Neural progenitor cell (in vitro differentiated cells): ENCODE measurements at regions not wholly inside any gene's neighbourhood (a gene's known extent, or its start where the extent isn't known, plus 50 kb on each side); places are given as distances from the start of the nearest gene placed in this dataset.
A peak's percentile ranks its signal among the peaks of the same experiment; 100 is the strongest.

Experiments
- DNase-seq: peaks from one replicate; pipeline ENCODE4 v3.0.0-alpha.2; 2016; ENCODE audit warnings: low spot score
- H2AFZ ChIP-seq: fragments of 200-600 bp; sonication (generic); replicated peaks from 2 replicates; pipeline ENCODE4 v1.6.1; 2016; ENCODE audit warnings: antibody characterized with exemption
- H3F3A ChIP-seq: fragments of 200-600 bp; sonication (generic); 2 replicates; pipeline ENCODE4 v1.6.1; 2016; ENCODE audit warnings: antibody characterized with exemption, low read depth
- H3K27ac ChIP-seq: fragments of 200-600 bp; sonication (generic); 2 replicates; pipeline ENCODE4 v1.5.1; 2016; ENCODE audit warnings: mild to moderate bottlenecking
- H3K27me3 ChIP-seq: fragments of 200-600 bp; sonication (generic); 2 replicates; pipeline ENCODE4 v1.6.1; 2016; ENCODE audit warnings: mild to moderate bottlenecking, moderate library complexity
- H3K36me3 ChIP-seq: fragments of 200-600 bp; sonication (generic); 2 replicates; pipeline ENCODE4 v1.5.1; 2016
- H3K4me1 ChIP-seq: fragments of 200-600 bp; sonication (generic); 2 replicates; pipeline ENCODE4 v1.6.1; 2016; ENCODE audit warnings: mixed run types
- H3K4me2 ChIP-seq: fragments of 200-600 bp; sonication (generic); 2 replicates; pipeline ENCODE4 v1.6.1; 2016
- H3K4me3 ChIP-seq: fragments of 200-600 bp; sonication (generic); 2 replicates; pipeline ENCODE4 v1.5.1; 2016
- H3K79me2 ChIP-seq: fragments of 200-600 bp; sonication (generic); 2 replicates; pipeline ENCODE4 v1.6.1; 2016; ENCODE audit warnings: low read depth
- H3K9ac ChIP-seq: fragments of 200-600 bp; sonication (generic); 2 replicates; pipeline ENCODE4 v1.6.1; 2016
- H3K9me3 ChIP-seq: fragments of 200-600 bp; sonication (generic); 2 replicates; pipeline ENCODE4 v1.5.1; 2016; ENCODE audit warnings: low read depth
- H4K20me1 ChIP-seq: fragments of 200-600 bp; sonication (generic); 2 replicates; pipeline ENCODE4 v1.6.1; 2016; ENCODE audit warnings: low read depth
- H3K27ac Mint-ChIP-seq: 3 replicates; pipeline ENCODE4 v1.8.0; 2021; ENCODE audit warnings: mixed read lengths
- H3K27me3 Mint-ChIP-seq: 2 replicates; pipeline ENCODE4 v1.8.0; 2022; ENCODE audit warnings: low read depth, mild to moderate bottlenecking, inconsistent platforms, moderate library complexity, mixed read lengths; ENCODE audit not compliant: insufficient read depth
- H3K36me3 Mint-ChIP-seq: 3 replicates; pipeline ENCODE4 v1.8.0; 2021; ENCODE audit warnings: mixed read lengths
- H3K4me1 Mint-ChIP-seq: 3 replicates; pipeline ENCODE4 v1.8.0; 2021; ENCODE audit warnings: mixed read lengths
- H3K4me3 Mint-ChIP-seq: 3 replicates; pipeline ENCODE4 v1.8.0; 2021; ENCODE audit warnings: mild to moderate bottlenecking, moderate library complexity, mixed read lengths
- H3K9me3 Mint-ChIP-seq: 3 replicates; pipeline ENCODE4 v1.8.0; 2020; ENCODE audit warnings: mixed read lengths
- EZH2 ChIP-seq: fragments of 200-600 bp; sonication (generic); IDR thresholded peaks from 2 replicates; pipeline ENCODE4 v1.6.1; 2017; ENCODE audit warnings: antibody characterized with exemption, mild to moderate bottlenecking, moderate library complexity
- EZH2phosphoT487 ChIP-seq: fragments of 200-600 bp; sonication (generic); IDR thresholded peaks from 2 replicates; pipeline ENCODE4 v1.6.1; 2017; ENCODE audit warnings: antibody characterized with exemption
- TF ChIP-seq, protein P1 (sequence below): fragments of 200-600 bp; sonication (generic); IDR thresholded peaks from 2 replicates; pipeline ENCODE4 v1.5.1; 2017; ENCODE audit warnings: antibody characterized with exemption, mild to moderate bottlenecking

DNA sequence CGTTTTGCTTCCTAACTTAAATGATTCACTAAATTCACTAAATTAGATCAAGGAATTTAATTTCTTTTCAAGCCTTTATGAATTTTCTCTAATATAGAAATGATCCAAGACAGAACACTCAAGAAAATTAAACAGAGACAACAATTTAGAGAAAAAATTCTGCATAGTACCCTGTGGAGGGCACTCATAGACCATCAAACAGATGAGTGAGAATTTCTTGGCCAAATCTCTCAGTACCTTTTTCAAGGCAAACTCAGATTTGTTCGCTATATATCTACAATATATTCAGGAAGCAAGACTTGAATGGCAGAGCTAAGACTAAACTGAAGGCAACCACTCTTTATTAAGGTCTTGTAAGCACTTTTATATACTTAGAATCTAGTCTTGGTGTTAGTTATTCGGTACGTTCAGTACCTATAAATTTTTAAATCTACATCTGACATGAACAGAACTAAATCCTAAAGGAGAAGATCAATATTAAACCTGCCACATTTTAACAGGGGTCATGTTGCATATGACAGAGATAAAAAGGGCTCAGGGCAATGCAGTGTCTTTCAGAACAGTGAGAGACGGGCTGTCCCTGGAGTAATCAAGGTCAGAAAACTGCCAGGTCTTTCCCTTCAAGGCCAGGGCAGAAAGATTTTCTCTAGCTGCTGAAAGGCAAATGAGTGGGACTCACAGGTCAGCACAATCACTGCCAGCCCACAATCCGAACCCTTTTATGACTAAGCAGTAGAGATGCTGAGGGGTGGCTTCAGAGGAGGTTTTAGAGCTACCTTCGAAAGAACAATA lies 118.8 kb upstream of the TMPRSS15 start:
- Histone ChIP-seq H3K9ac (no peak overlapping the region), H3F3A (no peaks in the 10 kb centered on the region), H3K27me3 (no peaks in the 10 kb centered on the region), H4K20me1 (no peaks in the 10 kb centered on the region), H2AFZ (no peak overlapping the region), H3K4me2 (no peak overlapping the region), H3K9me3 (no peaks in the 10 kb centered on the region), H3K36me3 (no peaks in the 10 kb centered on the region), H3K4me1 (no peaks in the 10 kb centered on the region), H3K27ac (no peak overlapping the region), H3K79me2 (no peaks in the 10 kb centered on the region), H3K4me3 (no peak overlapping the region)
- Mint-ChIP-seq H3K36me3 (no peaks in the 10 kb centered on the region), H3K27ac (no peak overlapping the region), H3K9me3 (no peaks in the 10 kb centered on the region), H3K4me1 (peaks cover 9% of the 10 kb centered on the region), H3K4me3 (no peak overlapping the region), H3K27me3 (no peaks in the 10 kb centered on the region)
- DNase-seq: peak; percentile 16
- TF ChIP-seq, protein P1, sequence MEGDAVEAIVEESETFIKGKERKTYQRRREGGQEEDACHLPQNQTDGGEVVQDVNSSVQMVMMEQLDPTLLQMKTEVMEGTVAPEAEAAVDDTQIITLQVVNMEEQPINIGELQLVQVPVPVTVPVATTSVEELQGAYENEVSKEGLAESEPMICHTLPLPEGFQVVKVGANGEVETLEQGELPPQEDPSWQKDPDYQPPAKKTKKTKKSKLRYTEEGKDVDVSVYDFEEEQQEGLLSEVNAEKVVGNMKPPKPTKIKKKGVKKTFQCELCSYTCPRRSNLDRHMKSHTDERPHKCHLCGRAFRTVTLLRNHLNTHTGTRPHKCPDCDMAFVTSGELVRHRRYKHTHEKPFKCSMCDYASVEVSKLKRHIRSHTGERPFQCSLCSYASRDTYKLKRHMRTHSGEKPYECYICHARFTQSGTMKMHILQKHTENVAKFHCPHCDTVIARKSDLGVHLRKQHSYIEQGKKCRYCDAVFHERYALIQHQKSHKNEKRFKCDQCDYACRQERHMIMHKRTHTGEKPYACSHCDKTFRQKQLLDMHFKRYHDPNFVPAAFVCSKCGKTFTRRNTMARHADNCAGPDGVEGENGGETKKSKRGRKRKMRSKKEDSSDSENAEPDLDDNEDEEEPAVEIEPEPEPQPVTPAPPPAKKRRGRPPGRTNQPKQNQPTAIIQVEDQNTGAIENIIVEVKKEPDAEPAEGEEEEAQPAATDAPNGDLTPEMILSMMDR: peak; percentile 52
- TF ChIP-seq EZH2phosphoT487 (no peak), EZH2 (no peak)

- H3K4me1 Mint-ChIP-seq: no peaks in the 10 kb centered on the region
- Histone ChIP-seq H3K4me1 (no peaks in the 10 kb centered on the region), H3K27ac (no peak overlapping the region), H3K4me2 (no peak overlapping the region), H3K4me3 (no peak overlapping the region), H3K9me3 (no peaks in the 10 kb centered on the region), H3F3A (no peaks in the 10 kb centered on the region), H3K79me2 (no peaks in the 10 kb centered on the region), H3K36me3 (no peaks in the 10 kb centered on the region), H2AFZ (no peak overlapping the region), H3K27me3 (no peaks in the 10 kb centered on the region), H4K20me1 (no peaks in the 10 kb centered on the region), H3K9ac (no peak overlapping the region)
- no peaks in the 10 kb centered on the region for H3K27me3 Mint-ChIP-seq
- H3K36me3 Mint-ChIP-seq: no peaks in the 10 kb centered on the region
- TF ChIP-seq, protein P1: no peak
- TF ChIP-seq EZH2phosphoT487 (no peak), EZH2 (no peak)
- H3K9me3 Mint-ChIP-seq: no peaks in the 10 kb centered on the region
- H3K27ac Mint-ChIP-seq: no peak overlapping the region
- no peak for DNase-seq
- H3K4me3 Mint-ChIP-seq: no peak overlapping the region
Measured at GRCh38 chr21:18524097-18524880, 120.7 kb upstream of the TMPRSS15 start.

DNA sequence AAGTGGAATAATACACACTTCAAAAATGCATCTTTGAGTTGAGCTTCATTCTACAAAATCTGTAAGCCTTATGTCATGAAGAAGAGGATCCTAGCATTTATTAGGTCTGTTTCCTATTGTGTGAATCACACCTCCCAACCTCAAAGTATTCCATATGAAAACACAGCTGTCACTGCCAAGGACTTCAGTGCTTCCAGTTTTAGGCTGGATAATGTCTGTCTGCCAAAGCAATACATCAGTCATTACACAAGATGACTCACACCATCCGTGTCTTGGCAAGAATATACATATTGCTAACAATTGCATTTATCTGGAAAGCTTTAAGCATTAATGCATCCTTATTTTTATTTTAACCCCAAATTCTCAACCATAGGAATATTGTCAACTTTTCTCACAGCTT lies 125.7 kb upstream of the TMPRSS15 start:
- Mint-ChIP-seq H3K9me3 (no peaks in the 10 kb centered on the region), H3K27ac (no peak overlapping the region), H3K4me1 (no peaks in the 10 kb centered on the region), H3K27me3 (no peaks in the 10 kb centered on the region), H3K4me3 (no peak overlapping the region), H3K36me3 (no peaks in the 10 kb centered on the region)
- no peaks in the 10 kb centered on the region for H3K27me3 ChIP-seq
- no peaks in the 10 kb centered on the region for H3K79me2 ChIP-seq
- H3K4me1 ChIP-seq: no peaks in the 10 kb centered on the region
- no peak for TF ChIP-seq EZH2
- TF ChIP-seq EZH2phosphoT487: no peak
- TF ChIP-seq, protein P1: no peak
- H3K4me3 ChIP-seq: no peak overlapping the region
- H4K20me1 ChIP-seq: no peaks in the 10 kb centered on the region
- H3F3A ChIP-seq: no peaks in the 10 kb centered on the region
- no peak overlapping the region for H3K4me2 ChIP-seq
- no peaks in the 10 kb centered on the region for H3K36me3 ChIP-seq
- H3K27ac ChIP-seq: no peak overlapping the region
- no peak overlapping the region for H3K9ac ChIP-seq
- no peak for DNase-seq
- H2AFZ ChIP-seq: no peak overlapping the region
- H3K9me3 ChIP-seq: no peaks in the 10 kb centered on the region
